ENCODE measurements at regions not wholly inside any gene's neighbourhood (a gene's known extent, or its start where the extent isn't known, plus 50 kb on each side); places are given as distances from the start of the nearest gene placed in this dataset.

GRCh38 chr6:93801101-93801847, 381.9 kb upstream of the EPHA7 start:
- no peak overlapping the region for H3K27ac ChIP-seq (ENCODE audit: low read depth, low read length)
- TF ChIP-seq CTCF (IDR thresholded peaks at IDR 0.05; ENCODE audit: low read depth, low read length) = no peak
- DNase-seq (ENCODE audit: low read depth, low spot score) = no peak
- POLR2A ChIA-PET = no interaction called here
- CTCF ChIA-PET = no interaction called here
- no peaks in the 10 kb centered on the region; the same call in 1 of the 2 replicates for H3K9me3 ChIP-seq (ENCODE audit: control insufficient read depth, insufficient read depth, low read length)
- H3K4me3 ChIP-seq (ENCODE audit: low read depth, low read length) = no peak overlapping the region
- H3K27me3 ChIP-seq (ENCODE audit: control insufficient read depth, insufficient read depth, low read length) = no peaks in the 10 kb centered on the region

- no peak for TF ChIP-seq CTCF (IDR thresholded peaks at IDR 0.05; ENCODE audit: low read depth, low read length)
- ChIA-PET POLR2A (no interaction called here), CTCF (no interaction called here)
- Histone ChIP-seq H3K27ac (ENCODE audit: low read depth, low read length) (no peak overlapping the region), H3K4me3 (ENCODE audit: low read depth, low read length) (no peak overlapping the region), H3K27me3 (ENCODE audit: control insufficient read depth, insufficient read depth, low read length) (no peaks in the 10 kb centered on the region), H3K9me3 (ENCODE audit: control insufficient read depth, insufficient read depth, low read length) (no peaks in the 10 kb centered on the region; the same call in 1 of the 2 replicates)
- DNase-seq (ENCODE audit: low read depth, low spot score) = no peak
Observed at GRCh38 chr6:93799226-93799625, 379.9 kb upstream of the EPHA7 start.

GRCh38 chr6:93794166-93794565, 374.8 kb upstream of the EPHA7 start:
- H3K27ac ChIP-seq (ENCODE audit: low read depth, low read length) = no peak overlapping the region
- no peak for DNase-seq (ENCODE audit: low read depth, low spot score)
- no peak overlapping the region for H3K4me3 ChIP-seq (ENCODE audit: low read depth, low read length)
- no peaks in the 10 kb centered on the region for H3K27me3 ChIP-seq (ENCODE audit: control insufficient read depth, insufficient read depth, low read length)
- H3K9me3 ChIP-seq (ENCODE audit: control insufficient read depth, insufficient read depth, low read length) = no peaks in the 10 kb centered on the region
- no peak for TF ChIP-seq CTCF (IDR thresholded peaks at IDR 0.05; ENCODE audit: low read depth, low read length)
- ChIA-PET POLR2A (no interaction called here), CTCF (no interaction called here)

- Histone ChIP-seq H3K27me3 (ENCODE audit: control insufficient read depth, insufficient read depth, low read length) (no peaks in the 10 kb centered on the region), H3K4me3 (ENCODE audit: low read depth, low read length) (no peak overlapping the region), H3K9me3 (ENCODE audit: control insufficient read depth, insufficient read depth, low read length) (peaks cover 3% of the 10 kb centered on the region; the same call in 1 of the 2 replicates), H3K27ac (ENCODE audit: low read depth, low read length) (no peak overlapping the region)
- no peak for TF ChIP-seq CTCF (IDR thresholded peaks at IDR 0.05; ENCODE audit: low read depth, low read length)
- no peak for DNase-seq (ENCODE audit: low read depth, low spot score)
- ChIA-PET CTCF (no interaction called here), POLR2A (no interaction called here)
Observed at GRCh38 chr6:93792746-93793145, 373.4 kb upstream of the EPHA7 start.

- Histone ChIP-seq H3K4me3 (ENCODE audit: low read depth, low read length) (no peak overlapping the region), H3K27me3 (ENCODE audit: control insufficient read depth, insufficient read depth, low read length) (no peaks in the 10 kb centered on the region), H3K27ac (ENCODE audit: low read depth, low read length) (no peak overlapping the region), H3K9me3 (ENCODE audit: control insufficient read depth, insufficient read depth, low read length) (peaks cover 3% of the 10 kb centered on the region; the same call in 1 of the 2 replicates)
- ChIA-PET CTCF (no interaction called here), POLR2A (no interaction called here)
- DNase-seq (ENCODE audit: low read depth, low spot score) = no peak
- no peak for TF ChIP-seq CTCF (IDR thresholded peaks at IDR 0.05; ENCODE audit: low read depth, low read length)
Observed at GRCh38 chr6:93790981-93791380, 371.6 kb upstream of the EPHA7 start.
